ENCODE measurements at regions not wholly inside any gene's neighbourhood (a gene's known extent, or its start where the extent isn't known, plus 50 kb on each side); places are given as distances from the start of the nearest gene placed in this dataset.
"Not testable (repeated sequence)": the region's sequence is repeated elsewhere in the genome, so short reads cannot be mapped to it uniquely, and the experiment has no call there.

DNA sequence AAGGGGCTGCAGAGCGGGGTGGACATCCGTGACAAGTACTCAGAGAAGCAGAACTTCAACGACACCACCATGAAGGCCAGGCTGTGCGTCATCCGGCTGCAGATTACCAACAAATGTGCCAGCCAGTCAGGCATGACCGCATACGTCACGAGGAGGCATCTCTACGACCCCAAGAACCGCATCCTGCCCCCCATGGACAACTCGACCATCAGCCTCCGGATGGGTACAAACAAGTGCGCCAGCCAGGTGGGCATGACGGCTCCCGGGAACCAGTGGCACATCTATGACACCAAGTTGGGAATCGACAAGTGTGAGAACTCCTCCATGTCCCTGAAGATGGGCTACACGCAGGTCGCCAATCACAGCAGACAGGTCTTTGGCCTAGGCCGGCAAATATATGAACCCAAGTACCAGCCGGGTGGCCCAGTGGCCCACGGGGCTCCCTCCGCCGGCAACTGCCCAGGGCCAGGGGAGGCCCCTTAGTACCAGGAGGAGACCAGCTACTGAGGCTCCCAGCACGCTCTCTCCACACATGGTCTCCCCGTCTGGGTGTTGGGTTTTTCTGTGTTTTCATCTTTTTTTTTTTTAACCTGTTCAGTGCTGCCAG, 133.4 kb upstream of the TEKT4 start:
- not testable (repeated sequence) for DNase-seq

- no peak for DNase-seq
Observed at GRCh38 chr2:94753466-94753998, 117.7 kb upstream of the TEKT4 start.

DNA sequence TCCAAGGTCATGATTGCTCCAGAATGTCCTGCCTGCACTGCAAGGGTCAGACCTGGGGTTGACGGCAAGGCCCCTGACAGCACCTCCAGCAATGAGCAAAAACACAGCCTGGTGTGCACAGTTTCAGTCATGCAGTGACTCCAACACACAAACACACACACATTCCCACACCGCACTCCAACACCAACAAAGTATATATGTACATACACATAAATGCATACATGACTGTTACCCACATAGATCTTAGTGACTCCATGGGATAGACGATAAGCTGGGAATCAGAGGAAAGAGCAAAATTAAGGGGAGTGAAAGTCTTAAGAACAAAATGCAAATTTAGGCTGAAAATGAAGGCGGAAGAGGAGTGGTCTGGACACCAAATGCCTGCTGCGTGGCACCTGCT, 112.7 kb upstream of the TEKT4 start:
- no peak for DNase-seq

DNA sequence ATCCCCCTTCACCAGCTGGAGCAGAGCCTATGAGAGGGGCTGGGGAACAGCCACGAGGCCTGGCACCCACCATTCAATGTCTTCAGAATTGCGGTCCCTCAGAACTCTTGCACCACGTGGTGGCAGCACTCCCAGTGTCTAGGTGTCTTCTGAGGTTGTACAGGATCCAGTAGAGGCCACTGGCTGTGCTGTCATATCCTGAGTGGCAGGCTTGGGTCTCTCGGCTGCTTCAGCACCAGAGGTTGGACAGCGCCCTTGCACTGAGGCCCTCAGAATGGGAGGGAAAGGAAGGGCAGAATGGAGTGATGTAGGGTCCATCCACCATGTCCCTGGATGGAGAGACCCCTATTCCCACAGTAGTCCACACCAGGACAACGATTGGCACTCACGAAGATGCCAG, 112.0 kb upstream of the TEKT4 start:
- peak; percentile 32 for DNase-seq

- DNase-seq, result no peak
Observed at GRCh38 chr2:94762600-94762999, 108.6 kb upstream of the TEKT4 start.

DNA sequence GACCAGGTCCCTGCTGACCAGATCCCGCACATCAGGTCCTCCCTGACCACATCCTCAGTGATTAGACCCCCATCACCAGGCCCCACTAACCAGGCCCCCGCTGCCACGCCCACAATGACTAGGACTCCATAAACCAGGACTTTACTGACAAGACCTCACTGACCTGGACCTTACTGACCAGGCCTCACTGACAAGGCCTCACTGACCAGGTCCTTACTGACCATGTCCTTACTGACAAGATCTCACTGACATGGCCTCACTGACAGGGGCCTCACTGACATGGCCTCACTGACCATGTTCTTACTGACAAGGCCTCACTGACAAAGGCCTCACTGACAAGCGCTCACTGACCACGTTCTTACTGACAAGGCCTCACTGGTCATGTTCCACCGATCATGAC, 107.9 kb upstream of the TEKT4 start:
- DNase-seq, result no peak

DNA sequence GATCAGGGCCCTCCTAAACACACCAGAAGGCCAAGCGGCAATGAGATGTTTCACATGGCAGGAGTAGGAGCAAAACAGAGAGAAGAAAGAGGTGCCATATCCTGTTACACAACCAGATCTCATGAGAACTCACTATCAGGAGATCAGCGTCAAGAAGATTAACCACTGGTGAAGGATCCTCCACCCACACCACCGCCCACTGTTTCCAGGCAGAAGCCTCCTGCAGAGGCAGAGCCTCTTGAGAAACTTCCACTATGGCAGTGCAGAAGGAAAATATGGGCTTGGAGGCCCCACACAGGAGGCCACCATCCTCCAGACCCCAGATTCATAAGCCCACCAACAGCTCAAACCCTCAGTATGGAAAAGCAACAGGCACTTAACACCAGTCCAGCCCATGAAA, 106.9 kb upstream of the TEKT4 start:
- DNase-seq, result not testable (repeated sequence)

- no peak for DNase-seq
Observed at GRCh38 chr2:94767336-94767735, 103.9 kb upstream of the TEKT4 start.

- no peak for DNase-seq
Observed at GRCh38 chr2:94769733-94770132, 101.5 kb upstream of the TEKT4 start.

DNA sequence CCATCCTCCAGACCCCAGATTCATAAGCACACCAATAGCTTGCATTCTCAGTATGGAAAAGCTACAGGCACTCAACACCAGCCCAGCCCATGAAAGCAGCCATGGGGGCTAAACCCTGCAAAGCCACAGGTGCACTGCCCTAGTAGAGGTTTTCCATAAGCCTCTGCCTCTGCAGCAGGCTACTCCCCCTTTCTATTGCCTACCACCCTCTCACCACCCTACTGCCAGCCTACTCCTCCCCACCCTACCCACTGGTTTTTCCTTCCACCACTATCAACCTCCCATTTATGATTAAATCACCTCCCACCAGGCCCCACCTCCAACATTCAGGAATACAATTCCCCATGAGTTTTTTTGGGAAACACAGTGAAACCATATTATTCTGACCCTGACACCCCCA, 96.4 kb upstream of the TEKT4 start:
- DNase-seq, result no peak

- no peak for DNase-seq
Observed at GRCh38 chr2:94776036-94776435, 95.2 kb upstream of the TEKT4 start.

- not testable (repeated sequence) for DNase-seq
Observed at GRCh38 chr2:94785105-94785504, 86.1 kb upstream of the TEKT4 start.

GRCh38 chr2:94786424-94786823, 84.8 kb upstream of the TEKT4 start:
- not testable (repeated sequence) for DNase-seq

GRCh38 chr2:94790169-94790568, 81.1 kb upstream of the TEKT4 start:
- DNase-seq, result not testable (repeated sequence)

DNA sequence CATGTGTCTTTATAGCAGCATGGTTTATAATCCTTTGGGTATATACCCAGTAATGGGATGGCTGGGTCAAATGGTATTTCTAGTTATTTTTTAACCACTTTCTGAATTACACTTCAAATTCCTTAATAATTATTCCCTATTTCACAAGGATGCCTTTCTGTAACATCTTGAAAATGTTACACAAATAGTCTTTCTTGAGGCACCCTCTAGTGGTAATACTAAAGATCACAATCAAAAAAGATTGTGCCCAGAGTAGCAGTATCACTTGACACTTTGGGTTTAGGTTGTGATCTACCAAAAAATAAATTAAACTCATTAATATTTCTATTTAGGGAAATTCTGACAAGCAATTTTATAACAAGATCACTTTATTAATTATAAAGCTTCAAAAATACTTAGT, 74.0 kb upstream of the TEKT4 start:
- DNase-seq, result peak; percentile 48

Measured in NCI-H82 (cell line).